Renal cortex interstitium (tissue), 11 donors: ENCODE measurements at regions not wholly inside any gene's neighbourhood (a gene's known extent, or its start where the extent isn't known, plus 50 kb on each side); places are given as distances from the start of the nearest gene placed in this dataset.

Experiments
- DNase-seq, 11 donors: peaks; one replicate each; pipeline ENCODE4 v3.0.0-alpha.2; 2013; ENCODE audit warnings: low read depth in 9 of 11, low spot score in 4 of 11; ENCODE audit errors: extremely low read depth in 1 of 11

DNA sequence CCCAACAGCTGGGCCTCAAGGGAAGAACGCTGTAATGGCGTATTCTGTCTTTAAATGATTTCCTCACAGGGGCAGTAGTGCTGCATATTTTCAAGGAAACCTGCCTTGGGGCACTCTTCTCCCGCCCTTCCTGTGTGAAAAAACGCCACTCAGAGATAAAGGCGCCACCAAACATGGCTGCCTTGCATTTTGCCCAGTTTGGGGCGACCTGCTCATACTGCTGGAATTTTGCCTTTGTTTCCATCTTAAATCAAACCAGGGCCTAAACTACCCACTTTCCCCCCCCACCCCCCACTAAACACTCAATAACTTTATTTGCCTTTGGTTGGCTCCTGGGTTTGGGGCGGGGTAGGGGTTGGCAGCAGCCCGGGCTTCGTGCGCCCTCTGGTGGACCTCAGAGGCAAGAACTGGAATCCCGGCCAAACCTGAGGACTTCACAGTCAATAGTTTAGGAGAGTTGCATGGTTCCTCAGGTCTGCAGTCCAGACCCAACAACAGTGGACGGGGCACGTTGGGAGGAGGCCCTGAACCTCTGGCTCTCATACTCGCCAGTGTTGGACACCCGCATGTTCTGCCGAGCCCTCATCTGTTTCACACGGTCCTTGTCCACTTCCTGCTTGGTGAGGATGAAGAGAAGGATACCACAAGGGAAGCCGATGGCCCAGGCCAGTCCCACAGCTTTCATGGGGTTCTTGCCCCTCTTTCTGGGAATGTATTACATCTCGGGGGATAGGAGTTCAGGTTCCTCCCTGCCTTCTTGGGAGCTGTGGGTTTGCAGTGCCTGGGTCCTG is 220.1 kb upstream of the STK26 start:
- peak in 5 of 11 donors; percentile 78 to 85 (median 82) for DNase-seq

GRCh38 chrX:131812847-131813825 is 210.0 kb upstream of the STK26 start:
- DNase-seq: peak in 5 of 11 donors; percentile 71 to 78 (median 76)

GRCh38 chrX:131816551-131817136 is 206.5 kb upstream of the STK26 start:
- peak in 4 of 11 donors; percentile 81 to 89 (median 82) for DNase-seq

GRCh38 chrX:131818297-131818936 is 204.7 kb upstream of the STK26 start:
- no peak for DNase-seq

DNA sequence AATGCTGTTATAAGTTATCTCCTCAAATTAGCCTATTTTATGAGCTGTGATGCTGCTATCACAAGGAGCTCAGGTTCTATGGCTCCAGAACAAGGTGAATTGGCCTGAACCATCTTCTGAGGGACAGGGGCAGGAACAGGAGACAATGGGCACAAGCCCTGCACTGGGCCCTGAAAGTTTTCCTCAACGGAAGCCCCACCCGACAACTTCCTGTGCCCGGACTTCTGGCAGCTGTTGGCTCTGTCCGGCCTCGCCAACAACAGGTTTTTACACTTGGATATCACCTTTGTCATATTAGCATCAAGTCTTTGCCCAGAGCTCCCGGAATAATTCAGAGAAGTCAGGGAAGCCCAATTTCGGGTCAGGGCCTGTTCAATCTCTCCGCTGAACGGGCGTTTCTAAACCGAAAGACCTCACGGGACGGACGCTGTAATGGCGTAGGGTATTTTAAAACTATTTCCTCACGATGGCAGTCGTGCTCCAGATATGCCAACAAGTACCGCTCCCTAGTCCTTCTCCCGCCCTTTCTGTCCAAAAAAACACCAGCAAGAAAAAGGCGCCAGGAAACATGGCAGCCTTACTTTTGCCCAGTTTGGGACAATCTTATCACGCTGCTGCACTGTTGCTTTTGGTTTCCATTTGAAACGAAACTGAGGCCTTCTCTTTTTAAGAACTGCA is 201.0 kb upstream of the STK26 start:
- peak in 5 of 11 donors; percentile 75 to 83 (median 79) for DNase-seq

GRCh38 chrX:131826572-131826971 is 196.5 kb upstream of the STK26 start:
- no peak for DNase-seq

- no peak for DNase-seq
Observed at GRCh38 chrX:131827935-131828334, 195.2 kb upstream of the STK26 start.

DNA sequence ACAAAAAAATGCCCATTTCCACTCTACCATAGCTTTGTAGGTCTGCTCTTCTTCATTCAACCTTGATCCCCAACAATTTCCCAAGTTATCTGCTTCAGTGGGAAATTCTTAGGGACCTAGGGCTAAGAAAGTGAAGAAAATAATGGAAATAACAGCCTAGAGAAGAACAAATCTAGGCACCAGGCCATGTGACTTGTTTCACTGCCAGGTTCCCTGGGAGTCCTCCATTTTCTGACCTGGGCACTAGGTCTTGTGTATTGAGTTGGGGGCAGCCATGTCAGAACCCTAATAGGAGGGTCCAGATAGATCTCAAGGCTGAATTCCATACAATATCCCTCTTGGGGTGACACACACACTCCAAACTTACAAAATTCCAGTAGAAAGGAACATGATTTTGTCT is 194.6 kb upstream of the STK26 start:
- DNase-seq: no peak

DNA sequence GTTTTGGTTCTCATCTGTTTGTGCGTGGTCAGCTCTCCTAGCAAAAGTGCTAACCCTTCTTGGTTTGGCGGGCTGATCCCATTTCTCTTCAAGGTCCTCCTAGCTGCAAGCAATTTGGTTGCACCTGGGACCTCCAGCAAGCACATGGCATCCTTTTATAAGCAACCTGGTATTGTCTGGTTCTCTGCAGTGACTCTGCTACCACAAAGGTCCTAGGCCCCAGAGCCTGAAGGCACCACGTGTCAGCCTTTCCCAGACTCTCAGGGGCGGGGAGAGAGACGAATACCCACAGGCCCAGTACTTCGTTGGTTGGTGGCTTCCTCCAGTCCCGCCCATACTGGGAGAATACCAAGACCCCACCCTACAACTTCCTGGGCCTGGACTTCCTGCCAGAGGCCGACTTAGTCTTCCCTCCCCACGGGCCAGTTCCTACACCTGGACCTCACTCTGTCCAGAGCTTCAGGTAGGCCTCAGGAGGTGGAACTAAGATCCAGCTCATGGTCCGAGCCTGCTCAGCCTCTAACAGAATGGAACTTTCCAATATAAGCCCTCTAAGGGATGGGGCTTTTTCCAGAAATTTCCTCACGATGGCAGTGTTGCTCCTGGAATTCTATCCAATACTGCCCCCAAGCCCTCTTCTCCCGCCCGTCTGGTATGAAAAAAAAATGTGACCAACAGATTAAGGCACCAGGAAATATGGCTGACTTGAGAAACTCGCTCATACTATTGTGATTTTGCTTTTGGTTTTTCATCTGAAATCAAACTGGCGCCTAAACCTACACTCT is 192.5 kb upstream of the STK26 start:
- peak in 6 of 11 donors; percentile 31 to 87 (median 84) for DNase-seq

DNA sequence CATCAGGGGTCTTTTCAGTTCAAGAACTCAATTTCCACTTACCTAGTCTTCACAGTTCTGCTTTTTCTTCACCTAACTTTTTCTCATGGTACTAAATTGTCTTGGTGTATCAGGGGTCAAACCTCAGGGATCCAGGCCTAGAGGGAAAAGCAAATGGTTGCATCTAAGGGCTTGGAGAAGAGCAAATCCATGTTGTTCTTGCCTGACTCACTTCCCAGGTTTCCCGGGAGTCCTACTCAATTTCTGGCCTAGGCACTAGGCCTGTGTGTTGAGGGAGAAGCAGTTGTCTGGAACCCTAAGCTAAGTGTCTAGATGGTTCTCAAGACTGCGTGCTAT is 191.9 kb upstream of the STK26 start:
- DNase-seq: no peak

- DNase-seq: no peak
Observed at GRCh38 chrX:131836161-131836560, 186.9 kb upstream of the STK26 start.

GRCh38 chrX:131837325-131837724 is 185.8 kb upstream of the STK26 start:
- no peak for DNase-seq

DNA sequence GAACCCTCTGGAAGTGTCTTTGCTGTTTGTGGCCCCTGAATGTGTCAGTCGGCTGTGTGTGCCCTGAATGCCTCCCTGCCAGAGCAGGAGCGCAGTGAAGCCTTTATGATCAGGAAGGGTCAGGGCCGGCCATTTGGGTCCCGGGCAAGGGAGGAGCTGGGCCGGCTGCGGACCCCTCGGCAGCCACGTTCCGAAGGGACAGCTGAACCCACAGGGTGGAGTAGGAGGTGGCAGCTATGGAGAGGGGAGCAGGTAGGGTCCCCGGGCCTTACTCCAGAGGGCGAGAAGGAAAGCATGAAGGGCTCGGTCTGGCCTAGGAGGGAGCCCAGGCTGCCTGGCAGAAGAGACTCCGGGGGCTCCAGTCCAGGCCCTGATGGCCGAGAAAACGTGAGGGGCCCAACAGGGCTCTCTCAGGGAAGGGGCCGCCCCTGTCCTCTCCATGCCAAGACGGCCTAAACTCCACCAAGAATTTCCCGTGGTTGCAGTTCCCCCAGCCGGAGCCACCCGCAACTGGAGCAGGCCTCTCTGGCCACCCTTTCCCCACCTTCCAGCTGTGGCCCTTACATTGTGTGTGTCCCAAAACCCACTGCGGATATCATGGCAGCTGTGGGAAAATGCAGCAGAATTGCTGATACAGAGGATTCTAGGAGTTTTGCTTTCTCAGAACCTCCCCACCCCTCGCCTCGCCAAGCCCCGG is 182.2 kb upstream of the STK26 start:
- DNase-seq: no peak

- DNase-seq: peak in 4 of 11 donors; percentile 23 to 42 (median 33)
Observed at GRCh38 chrX:131841496-131842437, 181.3 kb upstream of the STK26 start.

DNA sequence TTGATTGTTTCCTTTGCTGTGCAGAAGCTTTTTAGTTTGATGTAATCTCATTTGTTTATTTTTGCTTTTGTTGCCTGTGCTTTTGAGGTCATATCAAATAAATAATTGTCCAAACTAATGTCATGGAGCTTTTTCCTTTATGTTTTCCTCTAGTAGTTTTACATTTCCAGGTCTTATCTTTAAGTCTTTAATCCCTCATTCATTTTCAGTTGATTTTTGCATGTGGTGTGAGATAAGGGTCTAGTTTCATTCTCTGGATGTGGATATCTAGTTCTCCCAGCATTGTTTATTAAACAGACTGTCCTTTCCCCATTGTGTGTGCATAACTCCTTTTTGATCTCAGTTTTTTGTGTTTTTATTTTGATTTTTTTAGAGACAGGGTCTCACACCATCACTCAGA is 179.1 kb upstream of the STK26 start:
- DNase-seq: no peak

- DNase-seq: no peak
Observed at GRCh38 chrX:131845201-131845600, 177.9 kb upstream of the STK26 start.
